C4-2B (cell line): ENCODE measurements at regions not wholly inside any gene's neighbourhood (a gene's known extent, or its start where the extent isn't known, plus 50 kb on each side); places are given as distances from the start of the nearest gene placed in this dataset.
"Not testable (repeated sequence)": the region's sequence is repeated elsewhere in the genome, so short reads cannot be mapped to it uniquely, and the experiment has no call there.

Experiments used
- H3K27ac ChIP-seq: fragments of 450-650 bp; 2 replicates; pipeline ENCODE4 v1.5.1; 2017
- ZFX ChIP-seq: fragments of 450-650 bp; IDR thresholded peaks from 2 replicates; pipeline ENCODE4 v1.6.1; 2017
- TF ChIP-seq, protein P1 (sequence below): fragments of 450-650 bp; conservative IDR thresholded peaks from 2 replicates; pipeline ENCODE4 v1.5.1; 2017; ENCODE audit warnings: mild to moderate bottlenecking

DNA sequence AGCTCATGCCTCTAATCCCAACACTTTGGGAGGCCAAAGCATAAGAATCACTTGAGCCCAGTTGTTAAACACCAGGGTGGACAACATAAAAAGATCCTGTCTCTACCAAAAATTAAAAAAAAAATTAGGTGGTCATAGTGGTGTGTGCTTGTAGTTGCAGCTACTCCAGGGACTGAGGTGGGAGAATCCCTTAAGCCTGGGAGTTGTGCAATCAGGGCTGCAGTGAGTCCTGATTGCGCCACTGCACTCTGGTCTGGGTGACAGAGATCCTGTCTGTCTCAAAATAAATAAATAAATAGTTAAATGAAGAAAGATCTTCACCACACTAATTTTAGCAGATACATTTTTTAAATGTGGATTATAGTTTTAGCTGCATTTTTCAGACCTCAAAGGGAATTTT lies 433.2 kb downstream of the MAT2B start:
- TF ChIP-seq, protein P1, sequence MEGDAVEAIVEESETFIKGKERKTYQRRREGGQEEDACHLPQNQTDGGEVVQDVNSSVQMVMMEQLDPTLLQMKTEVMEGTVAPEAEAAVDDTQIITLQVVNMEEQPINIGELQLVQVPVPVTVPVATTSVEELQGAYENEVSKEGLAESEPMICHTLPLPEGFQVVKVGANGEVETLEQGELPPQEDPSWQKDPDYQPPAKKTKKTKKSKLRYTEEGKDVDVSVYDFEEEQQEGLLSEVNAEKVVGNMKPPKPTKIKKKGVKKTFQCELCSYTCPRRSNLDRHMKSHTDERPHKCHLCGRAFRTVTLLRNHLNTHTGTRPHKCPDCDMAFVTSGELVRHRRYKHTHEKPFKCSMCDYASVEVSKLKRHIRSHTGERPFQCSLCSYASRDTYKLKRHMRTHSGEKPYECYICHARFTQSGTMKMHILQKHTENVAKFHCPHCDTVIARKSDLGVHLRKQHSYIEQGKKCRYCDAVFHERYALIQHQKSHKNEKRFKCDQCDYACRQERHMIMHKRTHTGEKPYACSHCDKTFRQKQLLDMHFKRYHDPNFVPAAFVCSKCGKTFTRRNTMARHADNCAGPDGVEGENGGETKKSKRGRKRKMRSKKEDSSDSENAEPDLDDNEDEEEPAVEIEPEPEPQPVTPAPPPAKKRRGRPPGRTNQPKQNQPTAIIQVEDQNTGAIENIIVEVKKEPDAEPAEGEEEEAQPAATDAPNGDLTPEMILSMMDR: no peak
- no peak for TF ChIP-seq ZFX
- no peak overlapping the region for H3K27ac ChIP-seq

GRCh38 chr5:163941079-163941478 lies 435.7 kb downstream of the MAT2B start:
- TF ChIP-seq ZFX: no peak
- TF ChIP-seq, protein P1: no peak
- no peak overlapping the region for H3K27ac ChIP-seq

GRCh38 chr5:163943546-163943945 lies 438.1 kb downstream of the MAT2B start:
- no peak for TF ChIP-seq ZFX
- TF ChIP-seq, protein P1: no peak
- no peak overlapping the region for H3K27ac ChIP-seq

DNA sequence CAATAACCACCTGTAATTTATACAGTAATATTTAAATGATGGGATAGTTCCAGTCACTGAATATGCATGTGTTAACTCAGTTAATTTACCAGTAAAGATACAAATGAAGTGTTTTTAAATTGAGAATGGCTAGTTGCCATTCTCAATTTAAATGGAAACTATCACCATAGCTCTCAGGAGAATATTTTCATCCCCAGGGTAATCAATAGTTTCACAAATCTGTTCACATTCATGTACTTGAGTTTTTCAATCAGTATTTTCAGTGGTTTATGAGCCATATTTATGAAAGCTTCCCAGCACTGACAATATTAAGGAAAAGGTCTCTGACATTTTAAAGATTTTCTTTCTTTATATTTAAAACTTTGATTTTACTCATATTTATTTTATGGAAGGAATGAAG lies 439.3 kb downstream of the MAT2B start:
- no peak overlapping the region for H3K27ac ChIP-seq
- no peak for TF ChIP-seq ZFX

- no peak for TF ChIP-seq ZFX
- TF ChIP-seq, protein P1: no peak
- no peak overlapping the region for H3K27ac ChIP-seq
These were observed 442.6 kb downstream of the MAT2B start for GRCh38 chr5:163947848-163948666.

GRCh38 chr5:163950248-163950647 lies 444.8 kb downstream of the MAT2B start:
- TF ChIP-seq ZFX: no peak
- TF ChIP-seq, protein P1: no peak
- H3K27ac ChIP-seq: no peak overlapping the region

DNA sequence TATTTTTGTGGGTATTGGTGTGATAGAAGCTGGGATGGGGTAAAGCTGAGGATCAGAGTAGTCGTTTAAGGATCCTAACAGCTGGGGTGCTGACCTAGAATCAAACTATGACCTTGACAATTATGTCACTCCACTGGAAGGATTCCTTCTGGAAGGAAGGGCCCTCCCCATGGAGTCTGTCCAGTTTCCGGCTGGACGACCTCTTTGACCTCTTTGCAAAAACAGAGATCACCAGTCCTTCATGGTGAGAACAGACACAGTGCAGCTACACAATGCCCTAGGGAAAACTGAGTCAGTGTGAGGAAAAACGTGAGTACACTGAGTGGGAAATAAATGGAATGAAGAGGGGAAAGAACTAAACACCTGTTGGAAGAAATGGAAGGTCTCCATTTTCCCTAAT lies 445.6 kb downstream of the MAT2B start:
- no peak overlapping the region for H3K27ac ChIP-seq
- no peak for TF ChIP-seq ZFX
- TF ChIP-seq, protein P1: no peak

- TF ChIP-seq ZFX: no peak
- TF ChIP-seq, protein P1: no peak
These were observed 448.5 kb downstream of the MAT2B start for GRCh38 chr5:163953901-163954300.

DNA sequence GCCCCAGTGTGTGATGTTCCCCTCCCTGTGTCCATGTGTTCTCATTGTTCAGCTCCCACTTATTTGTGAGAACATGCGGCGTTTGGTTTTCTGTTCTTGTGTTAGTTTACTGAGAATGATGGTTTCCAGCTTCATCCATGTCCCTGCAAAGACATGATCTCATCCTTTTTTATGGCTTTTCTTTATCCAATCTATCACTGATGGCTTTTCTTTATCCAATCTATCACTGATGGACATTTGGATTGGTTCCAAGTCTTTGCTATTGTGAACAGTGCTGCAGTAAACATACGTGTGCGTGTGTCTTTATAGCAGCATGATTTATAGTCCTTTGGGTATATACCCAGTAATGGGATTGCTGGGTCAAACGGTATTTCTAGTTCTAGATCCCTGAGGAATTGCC lies 455.8 kb downstream of the MAT2B start:
- not testable (repeated sequence) for H3K27ac ChIP-seq

More at GRCh38 chr5:163953901-163954300, 448.5 kb downstream of the MAT2B start:
- H3K27ac ChIP-seq: no peak overlapping the region
